Activated CD4-positive, CD25-positive, alpha-beta regulatory T cell treated with anti-CD3 and anti-CD28 coated beads, Interleukin-2, amount 50 U/mL, for 16 hours (primary cell): ENCODE measurements at regions not wholly inside any gene's neighbourhood (a gene's known extent, or its start where the extent isn't known, plus 50 kb on each side); places are given as distances from the start of the nearest gene placed in this dataset.

Experiments used
- DNase-seq: peaks from one replicate; pipeline ENCODE4 v3.0.0-alpha.2; 2020; ENCODE audit warnings: low read depth, low spot score

GRCh38 chr4:13930155-13930554, 302.6 kb upstream of the BOD1L1 start:
- no peak for DNase-seq

- DNase-seq, result no peak
These were observed 305.7 kb upstream of the BOD1L1 start for GRCh38 chr4:13933191-13933590.

- DNase-seq, result no peak
These were observed 310.8 kb upstream of the BOD1L1 start for GRCh38 chr4:13938299-13938698.

GRCh38 chr4:13940921-13941320, 313.4 kb upstream of the BOD1L1 start:
- DNase-seq, result no peak

- DNase-seq, result no peak
These were observed 315.5 kb upstream of the BOD1L1 start for GRCh38 chr4:13942977-13943376.

- no peak for DNase-seq
These were observed 316.6 kb upstream of the BOD1L1 start for GRCh38 chr4:13944095-13944511.

- no peak for DNase-seq
These were observed 320.4 kb upstream of the BOD1L1 start for GRCh38 chr4:13947921-13948320.

GRCh38 chr4:13950491-13950890, 323.0 kb upstream of the BOD1L1 start:
- no peak for DNase-seq

GRCh38 chr4:13953083-13953482, 325.6 kb upstream of the BOD1L1 start:
- DNase-seq, result no peak

- DNase-seq, result no peak
These were observed 328.0 kb upstream of the BOD1L1 start for GRCh38 chr4:13955551-13955950.

GRCh38 chr4:13956947-13957346, 329.4 kb upstream of the BOD1L1 start:
- DNase-seq, result no peak

GRCh38 chr4:13957871-13958270, 330.3 kb upstream of the BOD1L1 start:
- DNase-seq, result no peak

GRCh38 chr4:13963601-13964000, 336.1 kb upstream of the BOD1L1 start:
- DNase-seq, result no peak

GRCh38 chr4:13966231-13967195, 339.0 kb upstream of the BOD1L1 start:
- DNase-seq, result no peak

GRCh38 chr4:13968723-13969122, 341.2 kb upstream of the BOD1L1 start:
- no peak for DNase-seq

GRCh38 chr4:13970349-13970748, 342.8 kb upstream of the BOD1L1 start:
- no peak for DNase-seq

- DNase-seq, result no peak
These were observed 350.2 kb upstream of the BOD1L1 start for GRCh38 chr4:13977746-13978145.

- DNase-seq, result no peak
These were observed 353.1 kb upstream of the BOD1L1 start for GRCh38 chr4:13980317-13981310.

- DNase-seq, result no peak
These were observed 354.0 kb upstream of the BOD1L1 start for GRCh38 chr4:13981499-13981898.

GRCh38 chr4:13982010-13982409, 354.5 kb upstream of the BOD1L1 start:
- no peak for DNase-seq

GRCh38 chr4:13983189-13983790, 355.8 kb upstream of the BOD1L1 start:
- DNase-seq, result no peak
